ENCODE measurements at regions not wholly inside any gene's neighbourhood (a gene's known extent, or its start where the extent isn't known, plus 50 kb on each side); places are given as distances from the start of the nearest gene placed in this dataset.

- peaks cover 1 to 44% (median 24%) of the 10 kb centered on the region in 5 donors for H3K4me1 ChIP-seq (ENCODE audit: control insufficient read depth in 5 of 5, insufficient read depth in 5 of 5, low read length in 5 of 5)
- H3K27ac ChIP-seq (ENCODE audit: low read depth, low read length): no peak overlapping the region
Measured at GRCh38 chr11:69378303-69379141, 84.6 kb downstream of the MYEOV start.

GRCh38 chr11:69380451-69380901, 86.5 kb downstream of the MYEOV start:
- Histone ChIP-seq H3K4me3 (ENCODE audit: low read depth in 1 of 5, low read length in 5 of 5) (no peak overlapping the region), H3K9ac (ENCODE audit: low read length in 5 of 5) (peak overlapping the region in 1 of 5 donors; percentile 57), H3K27me3 (ENCODE audit: control insufficient read depth in 5 of 5, insufficient read depth in 4 of 5, low read length in 5 of 5) (peaks cover 0 to 6% (median 0%) of the 10 kb centered on the region in 5 donors), H3K36me3 (ENCODE audit: control insufficient read depth in 5 of 5, insufficient read depth in 5 of 5, low read length in 5 of 5) (no peaks in the 10 kb centered on the region), H3K4me1 (ENCODE audit: control insufficient read depth in 5 of 5, insufficient read depth in 5 of 5, low read length in 5 of 5) (peaks cover 1 to 38% (median 24%) of the 10 kb centered on the region in 5 donors), H3K9me3 (ENCODE audit: control insufficient read depth in 5 of 5, low read length in 5 of 5) (no peaks in the 10 kb centered on the region), H3K27ac (ENCODE audit: low read depth, low read length) (no peak overlapping the region)

More at GRCh38 chr11:69378303-69379141, 84.6 kb downstream of the MYEOV start:
- Histone ChIP-seq H3K36me3 (ENCODE audit: control insufficient read depth in 5 of 5, insufficient read depth in 5 of 5, low read length in 5 of 5) (no peaks in the 10 kb centered on the region), H3K4me3 (ENCODE audit: low read depth in 1 of 5, low read length in 5 of 5) (no peak overlapping the region), H3K27me3 (ENCODE audit: control insufficient read depth in 5 of 5, insufficient read depth in 4 of 5, low read length in 5 of 5) (peaks cover 0 to 9% (median 0%) of the 10 kb centered on the region in 5 donors), H3K9ac (ENCODE audit: low read length in 5 of 5) (no peak overlapping the region), H3K9me3 (ENCODE audit: control insufficient read depth in 5 of 5, low read length in 5 of 5) (no peaks in the 10 kb centered on the region)

GRCh38 chr11:69380921-69381581, 87.1 kb downstream of the MYEOV start:
- peaks cover 1 to 38% (median 24%) of the 10 kb centered on the region in 5 donors for H3K4me1 ChIP-seq (ENCODE audit: control insufficient read depth in 5 of 5, insufficient read depth in 5 of 5, low read length in 5 of 5)
- no peak overlapping the region for H3K27ac ChIP-seq (ENCODE audit: low read depth, low read length)
- H3K9me3 ChIP-seq (ENCODE audit: control insufficient read depth in 5 of 5, low read length in 5 of 5): no peaks in the 10 kb centered on the region
- no peaks in the 10 kb centered on the region for H3K36me3 ChIP-seq (ENCODE audit: control insufficient read depth in 5 of 5, insufficient read depth in 5 of 5, low read length in 5 of 5)
- H3K4me3 ChIP-seq (ENCODE audit: low read depth in 1 of 5, low read length in 5 of 5): no peak overlapping the region
- peaks cover 0 to 6% (median 0%) of the 10 kb centered on the region in 5 donors for H3K27me3 ChIP-seq (ENCODE audit: control insufficient read depth in 5 of 5, insufficient read depth in 4 of 5, low read length in 5 of 5)
- H3K9ac ChIP-seq (ENCODE audit: low read length in 5 of 5): no peak overlapping the region

GRCh38 chr11:69381681-69382130, 87.8 kb downstream of the MYEOV start:
- Histone ChIP-seq H3K4me3 (ENCODE audit: low read depth in 1 of 5, low read length in 5 of 5) (peak overlapping the region; percentile 22 to 51 (median 33)), H3K9ac (ENCODE audit: low read length in 5 of 5) (peak overlapping the region in 1 of 5 donors; percentile 33), H3K9me3 (ENCODE audit: control insufficient read depth in 5 of 5, low read length in 5 of 5) (no peaks in the 10 kb centered on the region), H3K27me3 (ENCODE audit: control insufficient read depth in 5 of 5, insufficient read depth in 4 of 5, low read length in 5 of 5) (peaks cover 0 to 5% (median 0%) of the 10 kb centered on the region in 5 donors), H3K4me1 (ENCODE audit: control insufficient read depth in 5 of 5, insufficient read depth in 5 of 5, low read length in 5 of 5) (peaks cover 1 to 37% (median 24%) of the 10 kb centered on the region in 5 donors), H3K36me3 (ENCODE audit: control insufficient read depth in 5 of 5, insufficient read depth in 5 of 5, low read length in 5 of 5) (no peaks in the 10 kb centered on the region), H3K27ac (ENCODE audit: low read depth, low read length) (no peak overlapping the region)

- Histone ChIP-seq H3K4me1 (ENCODE audit: control insufficient read depth in 5 of 5, insufficient read depth in 5 of 5, low read length in 5 of 5) (peaks cover 0 to 34% (median 28%) of the 10 kb centered on the region in 5 donors), H3K9ac (ENCODE audit: low read length in 5 of 5) (peak overlapping the region in 1 of 5 donors; percentile 33), H3K27ac (ENCODE audit: low read depth, low read length) (peak overlapping the region; percentile 6), H3K9me3 (ENCODE audit: control insufficient read depth in 5 of 5, low read length in 5 of 5) (peaks cover 0 to 3% (median 0%) of the 10 kb centered on the region in 5 donors), H3K36me3 (ENCODE audit: control insufficient read depth in 5 of 5, insufficient read depth in 5 of 5, low read length in 5 of 5) (no peaks in the 10 kb centered on the region), H3K4me3 (ENCODE audit: low read depth in 1 of 5, low read length in 5 of 5) (peak overlapping the region; percentile 22 to 51 (median 33)), H3K27me3 (ENCODE audit: control insufficient read depth in 5 of 5, insufficient read depth in 4 of 5, low read length in 5 of 5) (no peaks in the 10 kb centered on the region)
Measured at GRCh38 chr11:69382131-69383128, 88.5 kb downstream of the MYEOV start.

- Histone ChIP-seq H3K27me3 (ENCODE audit: control insufficient read depth in 5 of 5, insufficient read depth in 4 of 5, low read length in 5 of 5) (no peaks in the 10 kb centered on the region), H3K9ac (ENCODE audit: low read length in 5 of 5) (no peak overlapping the region), H3K27ac (ENCODE audit: low read depth, low read length) (no peak overlapping the region), H3K36me3 (ENCODE audit: control insufficient read depth in 5 of 5, insufficient read depth in 5 of 5, low read length in 5 of 5) (no peaks in the 10 kb centered on the region), H3K9me3 (ENCODE audit: control insufficient read depth in 5 of 5, low read length in 5 of 5) (peaks cover 0 to 15% (median 9%) of the 10 kb centered on the region in 5 donors), H3K4me3 (ENCODE audit: low read depth in 1 of 5, low read length in 5 of 5) (no peak overlapping the region), H3K4me1 (ENCODE audit: control insufficient read depth in 5 of 5, insufficient read depth in 5 of 5, low read length in 5 of 5) (peaks cover 0 to 34% (median 28%) of the 10 kb centered on the region in 5 donors)
Measured at GRCh38 chr11:69383372-69384250, 89.7 kb downstream of the MYEOV start.

- peaks cover 2 to 18% (median 13%) of the 10 kb centered on the region in 5 donors for H3K9me3 ChIP-seq (ENCODE audit: control insufficient read depth in 5 of 5, low read length in 5 of 5)
Measured at GRCh38 chr11:69384251-69385143, 90.5 kb downstream of the MYEOV start.

GRCh38 chr11:69385144-69385820, 91.3 kb downstream of the MYEOV start:
- H3K4me1 ChIP-seq (ENCODE audit: control insufficient read depth in 5 of 5, insufficient read depth in 5 of 5, low read length in 5 of 5): peaks cover 0 to 29% (median 23%) of the 10 kb centered on the region in 5 donors
- no peak overlapping the region for H3K9ac ChIP-seq (ENCODE audit: low read length in 5 of 5)
- peaks cover 2 to 18% (median 13%) of the 10 kb centered on the region in 5 donors for H3K9me3 ChIP-seq (ENCODE audit: control insufficient read depth in 5 of 5, low read length in 5 of 5)
- H3K27me3 ChIP-seq (ENCODE audit: control insufficient read depth in 5 of 5, insufficient read depth in 4 of 5, low read length in 5 of 5): no peaks in the 10 kb centered on the region
- no peak overlapping the region for H3K27ac ChIP-seq (ENCODE audit: low read depth, low read length)
- no peak overlapping the region for H3K4me3 ChIP-seq (ENCODE audit: low read depth in 1 of 5, low read length in 5 of 5)
- no peaks in the 10 kb centered on the region for H3K36me3 ChIP-seq (ENCODE audit: control insufficient read depth in 5 of 5, insufficient read depth in 5 of 5, low read length in 5 of 5)

More at GRCh38 chr11:69384251-69385143, 90.5 kb downstream of the MYEOV start:
- Histone ChIP-seq H3K27ac (ENCODE audit: low read depth, low read length) (no peak overlapping the region), H3K9ac (ENCODE audit: low read length in 5 of 5) (no peak overlapping the region), H3K27me3 (ENCODE audit: control insufficient read depth in 5 of 5, insufficient read depth in 4 of 5, low read length in 5 of 5) (no peaks in the 10 kb centered on the region), H3K4me3 (ENCODE audit: low read depth in 1 of 5, low read length in 5 of 5) (no peak overlapping the region), H3K4me1 (ENCODE audit: control insufficient read depth in 5 of 5, insufficient read depth in 5 of 5, low read length in 5 of 5) (peaks cover 0 to 34% (median 28%) of the 10 kb centered on the region in 5 donors), H3K36me3 (ENCODE audit: control insufficient read depth in 5 of 5, insufficient read depth in 5 of 5, low read length in 5 of 5) (no peaks in the 10 kb centered on the region)

Measured in subcutaneous abdominal adipose tissue (tissue), 5 donors.